Trophoblast cell (in vitro differentiated cells and primary cell): ENCODE measurements at regions not wholly inside any gene's neighbourhood (a gene's known extent, or its start where the extent isn't known, plus 50 kb on each side); places are given as distances from the start of the nearest gene placed in this dataset.
"Not testable (repeated sequence)": the region's sequence is repeated elsewhere in the genome, so short reads cannot be mapped to it uniquely, and the experiment has no call there.

ENCODE experiments used
- DNase-seq, 2 donors: peaks; one replicate each; pipeline ENCODE4 v3.0.0-alpha.2; 2016
- H2AFZ ChIP-seq: 2 replicates; pipeline ENCODE4 v1.6.1; 2013; ENCODE audit warnings: low read length, moderate library complexity, mild to moderate bottlenecking; ENCODE audit not compliant: insufficient read depth, poor library complexity
- H2AK5ac ChIP-seq: 2 replicates; pipeline ENCODE4 v1.6.1; 2013; ENCODE audit warnings: mild to moderate bottlenecking, low read length
- H2BK120ac ChIP-seq: 2 replicates; pipeline ENCODE4 v1.6.1; 2013; ENCODE audit warnings: low read length, mild to moderate bottlenecking, moderate library complexity; ENCODE audit not compliant: insufficient read depth, poor library complexity
- H2BK12ac ChIP-seq: 2 replicates; pipeline ENCODE4 v1.6.1; 2013; ENCODE audit warnings: mild to moderate bottlenecking, low read length, moderate library complexity
- H2BK5ac ChIP-seq: 2 replicates; pipeline ENCODE4 v1.6.1; 2013; ENCODE audit warnings: low read length, low read depth, moderate library complexity, mild to moderate bottlenecking; ENCODE audit not compliant: poor library complexity
- H3K14ac ChIP-seq: 2 replicates; pipeline ENCODE4 v1.6.1; 2013; ENCODE audit warnings: mild to moderate bottlenecking, low read length
- H3K18ac ChIP-seq: 2 replicates; pipeline ENCODE4 v1.6.1; 2013; ENCODE audit warnings: mild to moderate bottlenecking, low read length
- H3K23ac ChIP-seq: 2 replicates; pipeline ENCODE4 v1.6.1; 2013; ENCODE audit warnings: low read length
- H3K27ac ChIP-seq: 2 replicates; pipeline ENCODE4 v1.5.1; 2013; ENCODE audit warnings: low read depth, mild to moderate bottlenecking, inconsistent platforms, low read length, moderate library complexity
- H3K27me3 ChIP-seq: 2 replicates; pipeline ENCODE4 v1.6.1; 2013; ENCODE audit warnings: inconsistent platforms, mild to moderate bottlenecking, low read length, moderate library complexity; ENCODE audit not compliant: insufficient read depth
- H3K36me3 ChIP-seq, 2 experiments: 1 replicate in 1 of 2; 2 replicates in 1 of 2; pipeline ENCODE4 v1.6.1; 2013; ENCODE audit warnings: low read length in 2 of 2, mild to moderate bottlenecking in 2 of 2, moderate library complexity in 1 of 2; ENCODE audit not compliant: insufficient read depth in 2 of 2, control insufficient read depth in 1 of 2
- H3K4ac ChIP-seq: 2 replicates; pipeline ENCODE4 v1.6.1; 2013; ENCODE audit warnings: low read depth, mild to moderate bottlenecking, low read length, moderate library complexity
- H3K4me1 ChIP-seq, 2 experiments: 1 replicate in 1 of 2; 2 replicates in 1 of 2; pipeline ENCODE4 v1.6.1; 2013; ENCODE audit warnings: low read length in 2 of 2, mild to moderate bottlenecking in 2 of 2, moderate library complexity in 1 of 2; ENCODE audit not compliant: insufficient read depth in 2 of 2, control insufficient read depth in 1 of 2
- H3K4me2 ChIP-seq: 2 replicates; pipeline ENCODE4 v1.6.1; 2013; ENCODE audit warnings: inconsistent platforms, mild to moderate bottlenecking, low read length, moderate library complexity
- H3K4me3 ChIP-seq: 2 replicates; pipeline ENCODE4 v1.5.1; 2013; ENCODE audit warnings: mild to moderate bottlenecking, low read depth, low read length, inconsistent platforms
- H3K79me1 ChIP-seq: one replicate; pipeline ENCODE4 v1.6.1; 2013; ENCODE audit warnings: low read length
- H3K79me2 ChIP-seq: 2 replicates; pipeline ENCODE4 v1.6.1; 2013; ENCODE audit warnings: low read length, mild to moderate bottlenecking; ENCODE audit not compliant: control insufficient read depth, insufficient read depth, poor library complexity
- H3K9ac ChIP-seq: 2 replicates; pipeline ENCODE4 v1.6.1; 2013; ENCODE audit warnings: mild to moderate bottlenecking, low read length
- H3K9me3 ChIP-seq: 2 replicates; pipeline ENCODE4 v1.6.1; 2013; ENCODE audit warnings: low read depth, mild to moderate bottlenecking, control low read depth, inconsistent platforms, low read length; ENCODE audit not compliant: insufficient read depth
- H4K12ac ChIP-seq: 2 replicates; pipeline ENCODE4 v1.6.1; 2013; ENCODE audit warnings: low read depth, mild to moderate bottlenecking, low read length, moderate library complexity
- H4K8ac ChIP-seq: 2 replicates; pipeline ENCODE4 v1.6.1; 2013; ENCODE audit warnings: low read depth, mild to moderate bottlenecking, low read length, moderate library complexity
- H4K91ac ChIP-seq: one replicate; pipeline ENCODE4 v1.6.1; 2013; ENCODE audit warnings: low read depth, mild to moderate bottlenecking, low read length, moderate library complexity
- WGBS: extraction: QIAGEN DNeasy Blood & Tissue Kit; methylation state at CpG from one replicate; pipeline ENCODE4 v1.1.7; 2013; ENCODE audit warnings: missing lambda C conversion rate; ENCODE audit not compliant: insufficient read length, insufficient coverage; ENCODE audit errors: extremely low coverage; 5-methylcytosine and 5-hydroxymethylcytosine counted together

DNA sequence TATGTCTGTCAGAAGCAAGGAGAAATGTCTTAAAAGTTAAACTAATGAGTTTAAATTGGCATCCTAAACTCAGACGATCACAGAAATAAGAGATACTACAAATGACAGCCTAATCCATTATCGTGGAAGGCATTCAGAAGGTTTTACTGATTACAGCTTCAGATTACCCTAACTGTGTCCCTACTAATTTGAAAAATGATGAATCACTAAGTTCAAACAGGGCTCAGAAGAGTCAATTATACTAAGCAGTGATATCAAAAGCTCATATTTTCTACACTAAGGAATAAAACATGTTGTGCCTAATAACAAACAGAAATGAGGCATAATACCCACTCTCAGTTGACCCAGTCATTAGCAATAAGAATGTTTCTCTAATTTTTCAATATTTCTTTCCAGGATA, 152.0 kb upstream of the NRBF2 start:
- Histone ChIP-seq H2BK5ac (no peak overlapping the region), H3K36me3 (no peaks in the 10 kb centered on the region), H3K4me2 (no peak overlapping the region), H3K4me1 (no peaks in the 10 kb centered on the region), H4K12ac (no peak overlapping the region), H2BK120ac (no peak overlapping the region), H3K23ac (no peak overlapping the region), H3K27ac (no peak overlapping the region), H3K9me3 (no peaks in the 10 kb centered on the region), H3K4me3 (no peak overlapping the region), H3K79me2 (no peaks in the 10 kb centered on the region), H2BK12ac (no peak overlapping the region), H3K14ac (no peak overlapping the region), H2AK5ac (no peak overlapping the region), H3K79me1 (no peaks in the 10 kb centered on the region), H3K4ac (no peak overlapping the region), H3K9ac (no peak overlapping the region), H4K91ac (no peak overlapping the region), H2AFZ (no peak overlapping the region), H3K27me3 (no peaks in the 10 kb centered on the region), H4K8ac (no peak overlapping the region), H3K18ac (no peak overlapping the region)
- WGBS: no CpG with 5 or more reads among the region's 2 CpGs
- DNase-seq: no peak

DNA sequence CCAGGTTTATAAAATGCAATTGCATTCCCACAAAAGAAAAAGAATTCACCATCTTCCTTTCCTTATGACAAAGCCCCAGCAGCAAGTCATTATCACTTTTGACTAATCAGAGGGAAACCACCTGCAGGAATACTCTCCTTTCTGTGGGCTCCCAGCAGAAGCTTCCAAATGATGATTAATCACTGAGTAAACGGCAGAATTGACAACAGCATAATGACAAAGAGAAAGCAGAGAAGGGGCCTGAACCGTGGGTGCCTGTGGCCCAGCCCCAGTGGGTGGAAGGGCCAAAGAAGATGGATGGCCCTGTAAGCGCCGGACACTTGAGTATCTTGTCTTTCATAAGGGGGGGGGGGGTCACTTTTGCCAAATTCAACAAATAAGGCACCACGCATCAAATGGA, 152.4 kb upstream of the NRBF2 start:
- no peak for DNase-seq
- H2AK5ac ChIP-seq: no peak overlapping the region
- no peaks in the 10 kb centered on the region for H3K36me3 ChIP-seq
- H3K79me1 ChIP-seq: no peaks in the 10 kb centered on the region
- H3K79me2 ChIP-seq: no peaks in the 10 kb centered on the region
- H3K9ac ChIP-seq: no peak overlapping the region
- H3K27me3 ChIP-seq: no peaks in the 10 kb centered on the region
- H3K4me3 ChIP-seq: no peak overlapping the region
- H4K12ac ChIP-seq: no peak overlapping the region
- H2BK12ac ChIP-seq: no peak overlapping the region
- H3K23ac ChIP-seq: no peak overlapping the region
- H3K4ac ChIP-seq: no peak overlapping the region
- H4K91ac ChIP-seq: no peak overlapping the region
- no CpG with 5 or more reads among the region's 5 CpGs for WGBS
- no peak overlapping the region for H2BK5ac ChIP-seq
- no peak overlapping the region for H3K4me2 ChIP-seq
- no peak overlapping the region for H2AFZ ChIP-seq
- no peak overlapping the region for H4K8ac ChIP-seq
- H3K14ac ChIP-seq: no peak overlapping the region
- H3K4me1 ChIP-seq: no peaks in the 10 kb centered on the region
- no peak overlapping the region for H2BK120ac ChIP-seq
- no peaks in the 10 kb centered on the region for H3K9me3 ChIP-seq
- no peak overlapping the region for H3K27ac ChIP-seq
- no peak overlapping the region for H3K18ac ChIP-seq

DNA sequence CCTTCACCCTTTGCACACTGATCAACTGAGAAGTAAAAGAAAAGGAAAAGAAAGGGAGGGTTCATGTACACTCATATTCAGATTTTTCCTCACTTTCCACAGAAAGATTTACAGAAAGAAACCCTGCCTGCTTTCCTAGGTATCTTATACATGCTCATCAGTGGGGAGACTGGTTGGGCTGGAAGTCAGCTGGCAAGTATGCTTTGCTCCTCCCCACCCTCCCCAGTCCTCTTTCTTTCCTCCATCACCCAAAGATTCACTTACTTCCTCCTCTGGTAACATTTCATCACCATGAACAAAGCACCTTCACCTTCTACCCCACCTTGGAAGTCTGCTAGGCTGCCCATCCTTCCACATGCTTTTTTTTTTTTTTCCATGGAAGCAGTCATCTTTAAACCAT, 153.2 kb upstream of the NRBF2 start:
- Histone ChIP-seq H3K23ac (no peak overlapping the region), H3K79me2 (no peaks in the 10 kb centered on the region), H4K91ac (no peak overlapping the region), H3K18ac (no peak overlapping the region), H2BK5ac (no peak overlapping the region), H2AFZ (no peak overlapping the region), H2BK120ac (no peak overlapping the region), H3K36me3 (no peaks in the 10 kb centered on the region), H3K4me3 (no peak overlapping the region), H2BK12ac (no peak overlapping the region), H3K9ac (no peak overlapping the region), H3K79me1 (no peaks in the 10 kb centered on the region), H3K4ac (no peak overlapping the region), H4K8ac (no peak overlapping the region), H3K4me1 (no peaks in the 10 kb centered on the region), H3K27ac (no peak overlapping the region), H3K4me2 (no peak overlapping the region), H2AK5ac (no peak overlapping the region), H3K9me3 (no peaks in the 10 kb centered on the region), H4K12ac (no peak overlapping the region), H3K14ac (no peak overlapping the region), H3K27me3 (no peaks in the 10 kb centered on the region)
- no peak for DNase-seq

DNA sequence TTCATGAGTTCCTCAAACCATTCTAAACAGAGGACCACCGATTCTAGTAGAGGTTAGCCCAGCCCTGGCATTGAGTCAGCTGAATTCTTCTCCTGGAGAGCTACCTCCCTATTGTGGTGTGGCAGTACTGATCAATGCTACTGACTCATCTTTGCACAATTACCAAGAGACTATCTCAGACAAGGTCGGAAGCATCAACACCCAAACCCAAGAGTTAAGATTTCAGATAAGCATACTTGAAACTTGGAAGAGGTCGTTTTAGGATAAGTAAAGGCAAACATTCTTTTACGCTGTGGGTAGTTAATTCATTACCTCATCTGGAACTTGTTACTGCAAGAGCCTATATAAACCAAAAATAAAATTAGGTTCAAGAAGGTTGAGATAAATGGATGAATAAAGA, 154.6 kb upstream of the NRBF2 start:
- H3K18ac ChIP-seq: no peak overlapping the region
- H2AK5ac ChIP-seq: no peak overlapping the region
- no peak overlapping the region for H4K12ac ChIP-seq
- H2BK12ac ChIP-seq: no peak overlapping the region
- H3K36me3 ChIP-seq: no peaks in the 10 kb centered on the region
- no peak overlapping the region for H4K8ac ChIP-seq
- H3K9ac ChIP-seq: no peak overlapping the region
- H3K23ac ChIP-seq: no peak overlapping the region
- no peak overlapping the region for H4K91ac ChIP-seq
- no peak for DNase-seq
- H2BK5ac ChIP-seq: no peak overlapping the region
- no peak overlapping the region for H3K27ac ChIP-seq
- H2AFZ ChIP-seq: no peak overlapping the region
- H3K9me3 ChIP-seq: peaks cover 5% of the 10 kb centered on the region
- H3K4me2 ChIP-seq: no peak overlapping the region
- H3K27me3 ChIP-seq: no peaks in the 10 kb centered on the region
- no peaks in the 10 kb centered on the region for H3K79me2 ChIP-seq
- no peaks in the 10 kb centered on the region for H3K4me1 ChIP-seq
- H3K14ac ChIP-seq: no peak overlapping the region
- no peaks in the 10 kb centered on the region for H3K79me1 ChIP-seq
- WGBS: no CpG with 5 or more reads among the region's 4 CpGs
- H3K4ac ChIP-seq: no peak overlapping the region
- H3K4me3 ChIP-seq: no peak overlapping the region
- H2BK120ac ChIP-seq: no peak overlapping the region

DNA sequence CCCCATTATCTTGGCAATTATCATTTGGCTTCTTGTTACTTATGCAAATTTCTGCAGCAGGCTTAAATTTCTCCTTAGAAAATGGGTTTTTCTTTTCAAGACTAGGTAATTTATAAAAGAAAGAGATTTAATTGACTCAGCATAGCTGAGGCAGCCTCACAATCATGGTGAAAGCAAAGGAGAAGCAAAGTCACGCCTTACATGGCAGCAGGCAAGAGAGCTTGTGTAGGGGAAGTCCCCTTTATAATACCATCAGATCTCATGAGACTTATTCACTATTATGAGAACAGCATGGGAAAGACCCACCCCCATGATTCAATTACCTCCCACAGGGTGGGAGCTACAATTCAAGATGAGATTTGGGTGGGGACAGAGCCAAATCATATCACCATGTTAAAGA, 158.3 kb upstream of the NRBF2 start:
- not testable (repeated sequence) for H3K36me3 ChIP-seq, H3K27me3 ChIP-seq, H4K91ac ChIP-seq, H2BK5ac ChIP-seq, H3K4me1 ChIP-seq, H2AK5ac ChIP-seq, H3K79me1 ChIP-seq, H3K4me3 ChIP-seq, H3K18ac ChIP-seq, H2BK120ac ChIP-seq, DNase-seq, H3K79me2 ChIP-seq, H2AFZ ChIP-seq, H3K27ac ChIP-seq, H3K14ac ChIP-seq, H3K9ac ChIP-seq, H3K4ac ChIP-seq, H2BK12ac ChIP-seq, H3K4me2 ChIP-seq, H4K8ac ChIP-seq, H3K23ac ChIP-seq, H4K12ac ChIP-seq, H3K9me3 ChIP-seq
- no CpG with 5 or more reads among the region's 1 CpG for WGBS
